Subcutaneous abdominal adipose tissue (tissue), 5 donors: ENCODE measurements at regions not wholly inside any gene's neighbourhood (a gene's known extent, or its start where the extent isn't known, plus 50 kb on each side); places are given as distances from the start of the nearest gene placed in this dataset.

Experiments
- H3K27ac ChIP-seq: one replicate; pipeline ENCODE4 v1.7.0; 2013; ENCODE audit warnings: low read depth, mild to moderate bottlenecking, inconsistent platforms, low read length, moderate library complexity
- H3K27me3 ChIP-seq, 5 donors: one replicate each; pipeline ENCODE4 v1.7.0; 2013; ENCODE audit warnings: low read length in 5 of 5, inconsistent platforms in 1 of 5; ENCODE audit not compliant: control insufficient read depth in 5 of 5, insufficient read depth in 4 of 5
- H3K36me3 ChIP-seq, 5 donors: one replicate each; pipeline ENCODE4 v1.7.0; 2013; ENCODE audit warnings: low read length in 5 of 5; ENCODE audit not compliant: control insufficient read depth in 5 of 5, insufficient read depth in 5 of 5
- H3K4me1 ChIP-seq, 5 donors: one replicate each; pipeline ENCODE4 v1.7.0; 2013; ENCODE audit warnings: low read length in 5 of 5, mild to moderate bottlenecking in 3 of 5, moderate library complexity in 1 of 5; ENCODE audit not compliant: control insufficient read depth in 5 of 5, insufficient read depth in 5 of 5
- H3K4me3 ChIP-seq, 5 donors: one replicate each; pipeline ENCODE4 v1.7.0; 2013; ENCODE audit warnings: low read length in 5 of 5, low read depth in 1 of 5
- H3K9ac ChIP-seq, 5 donors: one replicate each; pipeline ENCODE4 v1.7.0; 2013; ENCODE audit warnings: low read length in 5 of 5, mild to moderate bottlenecking in 4 of 5, moderate library complexity in 3 of 5
- H3K9me3 ChIP-seq, 5 donors: one replicate each; pipeline ENCODE4 v1.7.0; 2013; ENCODE audit warnings: low read length in 5 of 5; ENCODE audit not compliant: control insufficient read depth in 5 of 5
- donor health status: healthy.
- donor health status: healthy.
- donor health status: healthy.
- donor health status: healthy.
- donor health status: healthy.

GRCh38 chr15:95265419-95265997 lies 1034.1 kb downstream of the MCTP2 start:
- Histone ChIP-seq H3K9ac (no peak overlapping the region), H3K9me3 (no peaks in the 10 kb centered on the region), H3K27ac (no peak overlapping the region), H3K36me3 (no peaks in the 10 kb centered on the region), H3K27me3 (no peaks in the 10 kb centered on the region), H3K4me3 (no peak overlapping the region), H3K4me1 (peaks cover 0 to 20% (median 6%) of the 10 kb centered on the region in 5 donors)

GRCh38 chr15:95266451-95267061 lies 1035.2 kb downstream of the MCTP2 start:
- H3K27ac ChIP-seq = peak overlapping the region; percentile 7
- H3K4me3 ChIP-seq = no peak overlapping the region
- H3K9me3 ChIP-seq = no peaks in the 10 kb centered on the region
- no peaks in the 10 kb centered on the region for H3K27me3 ChIP-seq
- peaks cover 0 to 19% (median 6%) of the 10 kb centered on the region in 5 donors for H3K4me1 ChIP-seq
- H3K36me3 ChIP-seq = no peaks in the 10 kb centered on the region
- no peak overlapping the region for H3K9ac ChIP-seq

- H3K36me3 ChIP-seq = no peaks in the 10 kb centered on the region
- H3K27me3 ChIP-seq = no peaks in the 10 kb centered on the region
- H3K4me1 ChIP-seq = peaks cover 0 to 16% (median 6%) of the 10 kb centered on the region in 5 donors
- no peak overlapping the region for H3K9ac ChIP-seq
- H3K4me3 ChIP-seq = no peak overlapping the region
- no peaks in the 10 kb centered on the region for H3K9me3 ChIP-seq
- H3K27ac ChIP-seq = no peak overlapping the region
Measured at GRCh38 chr15:95267481-95267880, 1036.1 kb downstream of the MCTP2 start.

GRCh38 chr15:95269242-95270183 lies 1038.2 kb downstream of the MCTP2 start:
- Histone ChIP-seq H3K36me3 (no peaks in the 10 kb centered on the region), H3K4me3 (no peak overlapping the region), H3K9ac (no peak overlapping the region), H3K4me1 (peaks cover 0 to 6% (median 0%) of the 10 kb centered on the region in 5 donors), H3K9me3 (no peaks in the 10 kb centered on the region), H3K27ac (peak overlapping the region; percentile 27), H3K27me3 (no peaks in the 10 kb centered on the region)

- Histone ChIP-seq H3K27me3 (no peaks in the 10 kb centered on the region), H3K4me1 (no peaks in the 10 kb centered on the region), H3K4me3 (no peak overlapping the region), H3K27ac (no peak overlapping the region), H3K36me3 (no peaks in the 10 kb centered on the region), H3K9me3 (no peaks in the 10 kb centered on the region), H3K9ac (no peak overlapping the region)
Measured at GRCh38 chr15:95274101-95274500, 1042.7 kb downstream of the MCTP2 start.

GRCh38 chr15:95277266-95277665 lies 1045.9 kb downstream of the MCTP2 start:
- Histone ChIP-seq H3K9me3 (no peaks in the 10 kb centered on the region), H3K4me3 (no peak overlapping the region), H3K27me3 (no peaks in the 10 kb centered on the region), H3K4me1 (no peaks in the 10 kb centered on the region), H3K27ac (no peak overlapping the region), H3K36me3 (no peaks in the 10 kb centered on the region), H3K9ac (no peak overlapping the region)

GRCh38 chr15:95278532-95279245 lies 1047.3 kb downstream of the MCTP2 start:
- Histone ChIP-seq H3K9me3 (no peaks in the 10 kb centered on the region), H3K27ac (no peak overlapping the region), H3K4me3 (no peak overlapping the region), H3K9ac (no peak overlapping the region), H3K4me1 (no peaks in the 10 kb centered on the region), H3K36me3 (no peaks in the 10 kb centered on the region), H3K27me3 (no peaks in the 10 kb centered on the region)

- Histone ChIP-seq H3K9ac (no peak overlapping the region), H3K9me3 (no peaks in the 10 kb centered on the region), H3K36me3 (no peaks in the 10 kb centered on the region), H3K27me3 (no peaks in the 10 kb centered on the region), H3K27ac (no peak overlapping the region), H3K4me1 (no peaks in the 10 kb centered on the region), H3K4me3 (no peak overlapping the region)
Measured at GRCh38 chr15:95279277-95280019, 1048.1 kb downstream of the MCTP2 start.

GRCh38 chr15:95280711-95281110 lies 1049.3 kb downstream of the MCTP2 start:
- Histone ChIP-seq H3K4me1 (no peaks in the 10 kb centered on the region), H3K36me3 (no peaks in the 10 kb centered on the region), H3K9ac (no peak overlapping the region), H3K27ac (no peak overlapping the region), H3K27me3 (no peaks in the 10 kb centered on the region), H3K9me3 (no peaks in the 10 kb centered on the region), H3K4me3 (no peak overlapping the region)
